ENCODE measurements at regions not wholly inside any gene's neighbourhood (a gene's known extent, or its start where the extent isn't known, plus 50 kb on each side); places are given as distances from the start of the nearest gene placed in this dataset.

GRCh38 chr11:32312206-32312817 lies 123.0 kb downstream of the WT1 start:
- Histone ChIP-seq H3K79me2 (ENCODE audit: insufficient read depth, low read depth) (no peaks in the 10 kb centered on the region), H3K36me3 (ENCODE audit: insufficient read depth) (no peaks in the 10 kb centered on the region), H3K4me1 (ENCODE audit: low read depth, poor library complexity, severe bottlenecking) (peaks cover 6% of the 10 kb centered on the region), H3K27me3 (ENCODE audit: insufficient read depth, low read depth) (no peaks in the 10 kb centered on the region), H3K4me3 (IDR thresholded peaks at IDR 0.05; ENCODE audit: insufficient read depth, low read depth, low read length) (no peak overlapping the region), H3K9ac (no peak overlapping the region), H3K27ac (no peak overlapping the region), H4K20me1 (ENCODE audit: insufficient read depth) (no peaks in the 10 kb centered on the region), H2AFZ (ENCODE audit: low read depth) (no peak overlapping the region), H3K4me2 (no peak overlapping the region)
- TF ChIP-seq, protein P1, sequence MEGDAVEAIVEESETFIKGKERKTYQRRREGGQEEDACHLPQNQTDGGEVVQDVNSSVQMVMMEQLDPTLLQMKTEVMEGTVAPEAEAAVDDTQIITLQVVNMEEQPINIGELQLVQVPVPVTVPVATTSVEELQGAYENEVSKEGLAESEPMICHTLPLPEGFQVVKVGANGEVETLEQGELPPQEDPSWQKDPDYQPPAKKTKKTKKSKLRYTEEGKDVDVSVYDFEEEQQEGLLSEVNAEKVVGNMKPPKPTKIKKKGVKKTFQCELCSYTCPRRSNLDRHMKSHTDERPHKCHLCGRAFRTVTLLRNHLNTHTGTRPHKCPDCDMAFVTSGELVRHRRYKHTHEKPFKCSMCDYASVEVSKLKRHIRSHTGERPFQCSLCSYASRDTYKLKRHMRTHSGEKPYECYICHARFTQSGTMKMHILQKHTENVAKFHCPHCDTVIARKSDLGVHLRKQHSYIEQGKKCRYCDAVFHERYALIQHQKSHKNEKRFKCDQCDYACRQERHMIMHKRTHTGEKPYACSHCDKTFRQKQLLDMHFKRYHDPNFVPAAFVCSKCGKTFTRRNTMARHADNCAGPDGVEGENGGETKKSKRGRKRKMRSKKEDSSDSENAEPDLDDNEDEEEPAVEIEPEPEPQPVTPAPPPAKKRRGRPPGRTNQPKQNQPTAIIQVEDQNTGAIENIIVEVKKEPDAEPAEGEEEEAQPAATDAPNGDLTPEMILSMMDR (conservative IDR thresholded peaks at IDR 0.05; ENCODE audit: low read depth, low read length): no peak

GRCh38 chr11:32312865-32313403 lies 122.4 kb downstream of the WT1 start:
- Histone ChIP-seq H3K4me3 (IDR thresholded peaks at IDR 0.05; ENCODE audit: insufficient read depth, low read depth, low read length) (no peak overlapping the region), H3K27ac (no peak overlapping the region), H3K4me1 (ENCODE audit: low read depth, poor library complexity, severe bottlenecking) (peaks cover 6% of the 10 kb centered on the region), H3K79me2 (ENCODE audit: insufficient read depth, low read depth) (no peaks in the 10 kb centered on the region), H2AFZ (ENCODE audit: low read depth) (no peak overlapping the region; the same call in 1 of the 2 replicates), H3K4me2 (no peak overlapping the region), H4K20me1 (ENCODE audit: insufficient read depth) (no peaks in the 10 kb centered on the region), H3K9ac (no peak overlapping the region), H3K36me3 (ENCODE audit: insufficient read depth) (no peaks in the 10 kb centered on the region), H3K27me3 (ENCODE audit: insufficient read depth, low read depth) (no peaks in the 10 kb centered on the region)
- TF ChIP-seq, protein P1 (conservative IDR thresholded peaks at IDR 0.05; ENCODE audit: low read depth, low read length): peak; percentile 82

GRCh38 chr11:32313477-32313876 lies 121.9 kb downstream of the WT1 start:
- TF ChIP-seq, protein P1 (conservative IDR thresholded peaks at IDR 0.05; ENCODE audit: low read depth, low read length): no peak
- no peak overlapping the region for H3K27ac ChIP-seq
- H4K20me1 ChIP-seq (ENCODE audit: insufficient read depth): no peaks in the 10 kb centered on the region
- H3K9ac ChIP-seq: no peak overlapping the region
- H3K79me2 ChIP-seq (ENCODE audit: insufficient read depth, low read depth): no peaks in the 10 kb centered on the region
- no peak overlapping the region for H3K4me3 ChIP-seq (IDR thresholded peaks at IDR 0.05; ENCODE audit: insufficient read depth, low read depth, low read length)
- H3K4me2 ChIP-seq: no peak overlapping the region
- no peaks in the 10 kb centered on the region for H3K27me3 ChIP-seq (ENCODE audit: insufficient read depth, low read depth)
- no peak overlapping the region for H2AFZ ChIP-seq (ENCODE audit: low read depth)
- no peaks in the 10 kb centered on the region for H3K36me3 ChIP-seq (ENCODE audit: insufficient read depth)
- H3K4me1 ChIP-seq (ENCODE audit: low read depth, poor library complexity, severe bottlenecking): peaks cover 6% of the 10 kb centered on the region

GRCh38 chr11:32315121-32315520 lies 120.2 kb downstream of the WT1 start:
- H3K9ac ChIP-seq: no peak overlapping the region
- H3K4me1 ChIP-seq (ENCODE audit: low read depth, poor library complexity, severe bottlenecking): peaks cover 6% of the 10 kb centered on the region
- H3K4me2 ChIP-seq: no peak overlapping the region
- H3K4me3 ChIP-seq (IDR thresholded peaks at IDR 0.05; ENCODE audit: insufficient read depth, low read depth, low read length): no peak overlapping the region
- H2AFZ ChIP-seq (ENCODE audit: low read depth): no peak overlapping the region
- H3K27ac ChIP-seq: no peak overlapping the region
- no peaks in the 10 kb centered on the region for H3K36me3 ChIP-seq (ENCODE audit: insufficient read depth)
- TF ChIP-seq, protein P1 (conservative IDR thresholded peaks at IDR 0.05; ENCODE audit: low read depth, low read length): no peak
- no peaks in the 10 kb centered on the region for H3K27me3 ChIP-seq (ENCODE audit: insufficient read depth, low read depth)
- H4K20me1 ChIP-seq (ENCODE audit: insufficient read depth): no peaks in the 10 kb centered on the region
- no peaks in the 10 kb centered on the region for H3K79me2 ChIP-seq (ENCODE audit: insufficient read depth, low read depth)
